ENCODE measurements at regions not wholly inside any gene's neighbourhood (a gene's known extent, or its start where the extent isn't known, plus 50 kb on each side); places are given as distances from the start of the nearest gene placed in this dataset.
"Not testable (repeated sequence)": the region's sequence is repeated elsewhere in the genome, so short reads cannot be mapped to it uniquely, and the experiment has no call there.

- TF ChIP-seq POLR2A (IDR thresholded peaks at IDR 0.05; ENCODE audit: low read length); GATA1 (IDR thresholded peaks at IDR 0.05; ENCODE audit: low read depth, low read length): not testable (repeated sequence)
Observed at GRCh38 chr5:62837330-62837729, 258.7 kb downstream of the LRRC70 start.
